ENCODE measurements at regions not wholly inside any gene's neighbourhood (a gene's known extent, or its start where the extent isn't known, plus 50 kb on each side); places are given as distances from the start of the nearest gene placed in this dataset.

DNA sequence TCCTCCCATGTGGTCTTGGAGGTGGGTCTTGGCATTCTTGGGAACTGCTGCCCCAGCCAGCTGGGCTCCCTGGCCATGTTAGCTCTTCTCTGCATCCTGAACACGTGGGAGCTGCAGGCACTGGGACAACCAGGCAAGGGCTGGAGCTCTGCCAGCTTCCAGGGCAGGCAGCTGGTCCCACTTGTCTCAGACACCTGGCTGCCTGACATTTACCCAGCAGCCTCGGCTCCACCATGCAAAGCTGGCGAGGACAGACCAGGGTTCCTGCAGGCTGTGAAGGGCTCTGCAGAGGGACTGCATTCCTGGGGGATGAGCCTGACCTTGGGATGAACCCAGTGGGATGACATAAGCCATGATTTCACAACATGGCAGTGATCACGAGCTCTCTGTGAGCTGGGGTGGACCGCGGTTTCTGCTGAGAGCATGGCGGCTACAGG is 99.0 kb upstream of the TSHZ3 start:
- no peak overlapping the region for H3K4me3 ChIP-seq (ENCODE audit: low read depth, poor library complexity, severe bottlenecking)
- DNase-seq (ENCODE audit: low spot score in 2 of 2) = peak; percentile 27 to 88
- WGBS, 2 donors = 43 to 46% methylated on average over 5 to 7 of the region's 7 CpGs
- TF ChIP-seq, protein P1, sequence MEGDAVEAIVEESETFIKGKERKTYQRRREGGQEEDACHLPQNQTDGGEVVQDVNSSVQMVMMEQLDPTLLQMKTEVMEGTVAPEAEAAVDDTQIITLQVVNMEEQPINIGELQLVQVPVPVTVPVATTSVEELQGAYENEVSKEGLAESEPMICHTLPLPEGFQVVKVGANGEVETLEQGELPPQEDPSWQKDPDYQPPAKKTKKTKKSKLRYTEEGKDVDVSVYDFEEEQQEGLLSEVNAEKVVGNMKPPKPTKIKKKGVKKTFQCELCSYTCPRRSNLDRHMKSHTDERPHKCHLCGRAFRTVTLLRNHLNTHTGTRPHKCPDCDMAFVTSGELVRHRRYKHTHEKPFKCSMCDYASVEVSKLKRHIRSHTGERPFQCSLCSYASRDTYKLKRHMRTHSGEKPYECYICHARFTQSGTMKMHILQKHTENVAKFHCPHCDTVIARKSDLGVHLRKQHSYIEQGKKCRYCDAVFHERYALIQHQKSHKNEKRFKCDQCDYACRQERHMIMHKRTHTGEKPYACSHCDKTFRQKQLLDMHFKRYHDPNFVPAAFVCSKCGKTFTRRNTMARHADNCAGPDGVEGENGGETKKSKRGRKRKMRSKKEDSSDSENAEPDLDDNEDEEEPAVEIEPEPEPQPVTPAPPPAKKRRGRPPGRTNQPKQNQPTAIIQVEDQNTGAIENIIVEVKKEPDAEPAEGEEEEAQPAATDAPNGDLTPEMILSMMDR (IDR thresholded peaks at IDR 0.05) = no peak
- TF ChIP-seq POLR2A (IDR thresholded peaks at IDR 0.05) = no peak
- intact Hi-C loops (cut with DNase I; ENCODE audit: low total_unique reads) = no loop called here

DNA sequence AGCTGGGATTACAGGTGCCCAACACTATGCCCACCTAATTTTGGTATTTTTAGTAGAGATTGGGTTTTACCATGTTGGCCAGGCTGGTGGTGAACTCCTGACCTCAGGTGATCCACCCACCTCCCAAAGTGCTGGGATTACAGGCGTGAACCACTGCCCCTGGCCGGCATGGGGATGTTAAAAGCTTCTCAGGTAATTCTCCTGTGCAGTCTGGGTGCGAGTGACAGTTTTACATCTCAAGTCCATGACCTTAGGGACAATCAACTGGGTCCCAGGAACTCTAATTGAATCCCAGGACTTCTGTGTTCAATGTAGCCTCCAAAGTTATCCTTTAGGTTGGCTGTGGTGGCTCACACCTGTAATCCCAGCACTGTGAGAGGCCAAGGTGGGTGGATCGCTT is 100.1 kb upstream of the TSHZ3 start:
- H3K4me3 ChIP-seq (ENCODE audit: low read depth, poor library complexity, severe bottlenecking) = no peak overlapping the region
- WGBS, 2 donors = 82 to 87% methylated on average over 4 of the region's 4 CpGs
- intact Hi-C loops (cut with DNase I; ENCODE audit: low total_unique reads) = no loop called here
- no peak for DNase-seq (ENCODE audit: low spot score in 2 of 2)
- TF ChIP-seq POLR2A (IDR thresholded peaks at IDR 0.05) = no peak
- TF ChIP-seq, protein P1 (IDR thresholded peaks at IDR 0.05) = no peak

DNA sequence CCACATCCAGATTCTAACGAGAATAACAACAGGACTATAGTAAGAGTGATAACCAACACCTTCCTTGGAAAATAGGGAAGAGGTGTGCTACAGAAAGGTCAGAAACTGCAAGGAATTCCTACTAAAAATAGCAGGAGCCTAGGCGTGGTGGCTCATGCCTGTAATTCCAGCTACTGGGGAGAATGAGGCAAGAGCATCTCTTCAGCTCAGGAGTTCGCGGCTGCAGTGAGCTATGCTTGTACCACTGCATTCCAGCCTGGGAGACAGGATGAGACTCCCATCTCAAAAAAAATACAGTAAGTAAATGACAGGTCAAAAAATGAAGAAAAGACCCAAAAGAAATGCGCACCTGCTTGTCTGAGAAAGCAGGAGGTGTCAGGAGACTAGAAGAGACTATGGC is 101.5 kb upstream of the TSHZ3 start:
- intact Hi-C loops (cut with DNase I; ENCODE audit: low total_unique reads) = no loop called here
- no peak for DNase-seq (ENCODE audit: low spot score in 2 of 2)
- TF ChIP-seq, protein P1 (IDR thresholded peaks at IDR 0.05) = no peak
- TF ChIP-seq POLR2A (IDR thresholded peaks at IDR 0.05) = no peak
- no peak overlapping the region for H3K4me3 ChIP-seq (ENCODE audit: low read depth, poor library complexity, severe bottlenecking)
- WGBS, 2 donors = 75 to 83% methylated on average over 5 of the region's 5 CpGs

DNA sequence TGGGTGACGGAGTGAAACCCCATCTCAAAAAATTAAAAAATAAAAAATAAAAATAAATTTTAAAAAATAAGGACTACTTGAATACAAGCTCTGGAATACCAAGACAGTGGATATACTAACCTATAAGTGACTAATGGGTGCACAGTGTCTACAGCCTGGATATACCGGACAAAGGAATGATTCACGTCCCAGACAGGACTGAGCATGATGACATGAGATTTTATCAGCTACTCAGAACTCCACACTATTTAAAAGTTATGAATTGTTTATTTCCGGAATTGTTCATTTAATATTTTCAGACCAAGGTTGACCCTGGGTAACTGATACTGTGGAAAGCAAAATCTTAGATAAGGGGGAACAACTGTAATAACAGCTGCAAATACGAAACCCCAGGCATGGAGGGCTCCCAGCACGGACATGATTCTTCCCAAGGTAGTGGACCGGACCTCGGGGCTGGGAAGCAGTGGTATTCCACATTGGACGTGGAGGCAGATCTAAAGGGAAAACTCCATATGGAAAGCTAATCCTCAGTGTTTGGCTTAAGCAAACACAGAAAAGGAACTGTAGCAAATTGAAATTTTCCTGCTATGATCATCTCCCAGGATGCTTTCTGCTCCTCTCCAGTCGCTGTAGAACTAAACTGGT is 102.6 kb upstream of the TSHZ3 start:
- WGBS, 2 donors = 76 to 79% methylated on average over 10 of the region's 10 CpGs
- H3K4me3 ChIP-seq (ENCODE audit: low read depth, poor library complexity, severe bottlenecking) = no peak overlapping the region
- intact Hi-C loops (cut with DNase I; ENCODE audit: low total_unique reads) = no loop called here
- DNase-seq (ENCODE audit: low spot score in 2 of 2) = no peak
- no peak for TF ChIP-seq POLR2A (IDR thresholded peaks at IDR 0.05)
- TF ChIP-seq, protein P1 (IDR thresholded peaks at IDR 0.05) = no peak

DNA sequence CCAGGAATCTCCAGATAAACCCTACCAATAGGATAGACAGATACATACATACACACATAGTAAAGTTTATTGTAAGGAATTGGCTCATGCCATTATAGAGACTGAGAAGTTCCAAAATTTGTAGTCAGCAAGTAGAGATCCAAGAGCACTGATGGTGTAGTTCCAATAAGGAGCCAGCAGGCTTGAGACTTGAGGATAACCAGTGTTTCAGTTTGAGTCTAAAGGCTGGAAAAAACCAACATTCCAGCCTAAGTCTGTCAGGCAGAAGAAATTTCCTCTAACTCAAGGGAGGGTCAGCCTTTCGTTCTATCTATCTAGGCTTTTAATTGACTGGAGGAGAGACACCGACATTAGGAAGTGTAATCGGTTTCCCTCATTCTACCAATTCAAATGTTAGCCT is 110.2 kb upstream of the TSHZ3 start:
- WGBS, 2 donors = 90 to 92% methylated on average over 3 of the region's 3 CpGs
- no peak for TF ChIP-seq POLR2A (IDR thresholded peaks at IDR 0.05)
- TF ChIP-seq, protein P1 (IDR thresholded peaks at IDR 0.05) = no peak
- intact Hi-C loops (cut with DNase I; ENCODE audit: low total_unique reads) = no loop called here

More for the DNA sequence above, 110.2 kb upstream of the TSHZ3 start:
- no peak overlapping the region for H3K4me3 ChIP-seq (ENCODE audit: low read depth, poor library complexity, severe bottlenecking)
- DNase-seq (ENCODE audit: low spot score in 2 of 2) = no peak
